ENCODE measurements at regions not wholly inside any gene's neighbourhood (a gene's known extent, or its start where the extent isn't known, plus 50 kb on each side); places are given as distances from the start of the nearest gene placed in this dataset.
"Not testable (repeated sequence)": the region's sequence is repeated elsewhere in the genome, so short reads cannot be mapped to it uniquely, and the experiment has no call there.

- DNase-seq (ENCODE audit: low read depth, low spot score): no peak
- CTCF ChIA-PET: interaction anchor here (1.0 to 65.6 kb wide), 3 partner anchors 3 to 85 kb away, joined by 3 to 2267 read pairs (median 2267); no protein-coding TSS in a partner anchor
- TF ChIP-seq CTCF (IDR thresholded peaks at IDR 0.05; ENCODE audit: insufficient read depth, low read length, missing control alignments): no peak
- POLR2A ChIA-PET: no interaction called here
- no peak overlapping the region for H3K4me3 ChIP-seq (ENCODE audit: low read depth, low read length)
Observed at GRCh38 chr7:142471820-142472219, 214.0 kb upstream of the PRSS58 start.

GRCh38 chr7:142470544-142470830 is 212.6 kb upstream of the PRSS58 start:
- DNase-seq (ENCODE audit: low read depth, low spot score): no peak
- no peak overlapping the region for H3K4me3 ChIP-seq (ENCODE audit: low read depth, low read length)
- TF ChIP-seq CTCF (IDR thresholded peaks at IDR 0.05; ENCODE audit: insufficient read depth, low read length, missing control alignments): no peak
- ChIA-PET CTCF (interaction anchor here (47.3 to 65.6 kb wide), 2 partner anchors 1 to 29 kb away, joined by 2267 read pairs; no protein-coding TSS in a partner anchor), POLR2A (no interaction called here)

- H3K4me3 ChIP-seq (ENCODE audit: low read depth, low read length): no peak overlapping the region
- TF ChIP-seq CTCF (IDR thresholded peaks at IDR 0.05; ENCODE audit: insufficient read depth, low read length, missing control alignments): no peak
- CTCF ChIA-PET: interaction anchor here (0.9 to 65.6 kb wide), 4 partner anchors 1 to 65 kb away, joined by 3 to 2267 read pairs (median 1135); no protein-coding TSS in a partner anchor
- POLR2A ChIA-PET: no interaction called here
- no peak for DNase-seq (ENCODE audit: low read depth, low spot score)
Observed at GRCh38 chr7:142469696-142470543, 212.1 kb upstream of the PRSS58 start.

GRCh38 chr7:142468871-142469665 is 211.2 kb upstream of the PRSS58 start:
- CTCF ChIA-PET: interaction anchor here (0.7 to 65.6 kb wide), 6 partner anchors 0 to 314 kb away, joined by 3 to 2267 read pairs (median 3); no protein-coding TSS in a partner anchor
- POLR2A ChIA-PET: no interaction called here
- no peak overlapping the region for H3K4me3 ChIP-seq (ENCODE audit: low read depth, low read length)
- TF ChIP-seq CTCF (IDR thresholded peaks at IDR 0.05; ENCODE audit: insufficient read depth, low read length, missing control alignments): no peak
- DNase-seq (ENCODE audit: low read depth, low spot score): no peak

GRCh38 chr7:142467056-142467655 is 209.3 kb upstream of the PRSS58 start:
- POLR2A ChIA-PET; H3K4me3 ChIP-seq (ENCODE audit: low read depth, low read length); DNase-seq (ENCODE audit: low read depth, low spot score): not testable (repeated sequence)
- CTCF ChIA-PET: interaction anchor here (1.8 to 65.6 kb wide), 3 partner anchors 2 to 81 kb away, joined by 4 to 2267 read pairs (median 2267); no protein-coding TSS in a partner anchor

- DNase-seq (ENCODE audit: low read depth, low spot score): no peak
- ChIA-PET CTCF (interaction anchor here (0.6 to 47.3 kb wide), 8 partner anchors 9 to 320 kb away, joined by 3 to 2267 read pairs (median 4); no protein-coding TSS in a partner anchor), POLR2A (no interaction called here)
- H3K4me3 ChIP-seq (ENCODE audit: low read depth, low read length): no peak overlapping the region
- TF ChIP-seq CTCF (IDR thresholded peaks at IDR 0.05; ENCODE audit: insufficient read depth, low read length, missing control alignments): no peak
Observed at GRCh38 chr7:142463401-142463850, 205.6 kb upstream of the PRSS58 start.

All from AG04449 (cell line).